Endothelial cell (in vitro differentiated cells): ENCODE measurements at regions not wholly inside any gene's neighbourhood (a gene's known extent, or its start where the extent isn't known, plus 50 kb on each side); places are given as distances from the start of the nearest gene placed in this dataset.

ENCODE experiments used
- DNase-seq: peaks from one replicate; pipeline ENCODE4 v3.0.0; 2021; ENCODE audit warnings: low spot score
- H3K27ac Mint-ChIP-seq: one replicate; pipeline ENCODE4 v1.8.0; 2021; ENCODE audit warnings: mixed read lengths, inconsistent platforms; ENCODE audit not compliant: unreplicated experiment
- H3K27me3 Mint-ChIP-seq: one replicate; pipeline ENCODE4 v1.8.0; 2021; ENCODE audit warnings: mild to moderate bottlenecking, moderate library complexity, mixed read lengths, inconsistent platforms; ENCODE audit not compliant: unreplicated experiment
- H3K36me3 Mint-ChIP-seq: one replicate; pipeline ENCODE4 v1.8.0; 2021; ENCODE audit warnings: mild to moderate bottlenecking, low read depth, mixed read lengths, inconsistent platforms; ENCODE audit not compliant: unreplicated experiment
- H3K4me1 Mint-ChIP-seq: one replicate; pipeline ENCODE4 v1.8.0; 2021; ENCODE audit warnings: mild to moderate bottlenecking, mixed read lengths, inconsistent platforms; ENCODE audit not compliant: unreplicated experiment
- H3K4me3 Mint-ChIP-seq: one replicate; pipeline ENCODE4 v1.8.0; 2021; ENCODE audit warnings: mild to moderate bottlenecking, mixed read lengths, inconsistent platforms; ENCODE audit not compliant: unreplicated experiment
- H3K9me3 Mint-ChIP-seq: one replicate; pipeline ENCODE4 v1.8.0; 2021; ENCODE audit warnings: mixed read lengths, inconsistent platforms; ENCODE audit not compliant: unreplicated experiment
- TF ChIP-seq, protein P1 (sequence below): fragments of 200-600 bp; sonication (generic); IDR thresholded peaks from one replicate; pipeline ENCODE4 v1.5.0; 2021; ENCODE audit warnings: antibody characterized with exemption; ENCODE audit not compliant: unreplicated experiment

DNA sequence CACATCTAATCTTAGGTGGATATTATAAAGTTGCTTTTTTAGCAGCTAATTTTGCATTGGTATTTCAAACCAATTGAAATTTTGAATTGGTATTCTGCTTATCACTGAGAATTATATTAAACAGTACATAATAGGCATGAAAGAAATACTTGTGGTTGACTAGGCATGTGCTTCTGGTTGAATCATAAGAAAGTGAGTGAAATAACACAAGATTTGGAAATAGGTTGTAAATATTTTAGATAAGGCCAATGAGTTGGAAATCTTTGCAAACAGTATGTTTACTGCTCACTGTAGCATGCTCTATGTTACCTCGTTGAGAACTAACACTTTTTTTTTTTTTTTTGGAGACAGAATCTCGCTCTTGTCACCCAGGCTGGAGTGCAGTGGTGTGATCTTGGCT lies 66.8 kb upstream of the RFC3 start:
- Mint-ChIP-seq H3K36me3 (no peaks in the 10 kb centered on the region), H3K27ac (no peak overlapping the region), H3K9me3 (no peaks in the 10 kb centered on the region), H3K4me1 (no peaks in the 10 kb centered on the region), H3K27me3 (peaks cover 1% of the 10 kb centered on the region), H3K4me3 (no peak overlapping the region)
- TF ChIP-seq, protein P1, sequence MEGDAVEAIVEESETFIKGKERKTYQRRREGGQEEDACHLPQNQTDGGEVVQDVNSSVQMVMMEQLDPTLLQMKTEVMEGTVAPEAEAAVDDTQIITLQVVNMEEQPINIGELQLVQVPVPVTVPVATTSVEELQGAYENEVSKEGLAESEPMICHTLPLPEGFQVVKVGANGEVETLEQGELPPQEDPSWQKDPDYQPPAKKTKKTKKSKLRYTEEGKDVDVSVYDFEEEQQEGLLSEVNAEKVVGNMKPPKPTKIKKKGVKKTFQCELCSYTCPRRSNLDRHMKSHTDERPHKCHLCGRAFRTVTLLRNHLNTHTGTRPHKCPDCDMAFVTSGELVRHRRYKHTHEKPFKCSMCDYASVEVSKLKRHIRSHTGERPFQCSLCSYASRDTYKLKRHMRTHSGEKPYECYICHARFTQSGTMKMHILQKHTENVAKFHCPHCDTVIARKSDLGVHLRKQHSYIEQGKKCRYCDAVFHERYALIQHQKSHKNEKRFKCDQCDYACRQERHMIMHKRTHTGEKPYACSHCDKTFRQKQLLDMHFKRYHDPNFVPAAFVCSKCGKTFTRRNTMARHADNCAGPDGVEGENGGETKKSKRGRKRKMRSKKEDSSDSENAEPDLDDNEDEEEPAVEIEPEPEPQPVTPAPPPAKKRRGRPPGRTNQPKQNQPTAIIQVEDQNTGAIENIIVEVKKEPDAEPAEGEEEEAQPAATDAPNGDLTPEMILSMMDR, result no peak
- no peak for DNase-seq

DNA sequence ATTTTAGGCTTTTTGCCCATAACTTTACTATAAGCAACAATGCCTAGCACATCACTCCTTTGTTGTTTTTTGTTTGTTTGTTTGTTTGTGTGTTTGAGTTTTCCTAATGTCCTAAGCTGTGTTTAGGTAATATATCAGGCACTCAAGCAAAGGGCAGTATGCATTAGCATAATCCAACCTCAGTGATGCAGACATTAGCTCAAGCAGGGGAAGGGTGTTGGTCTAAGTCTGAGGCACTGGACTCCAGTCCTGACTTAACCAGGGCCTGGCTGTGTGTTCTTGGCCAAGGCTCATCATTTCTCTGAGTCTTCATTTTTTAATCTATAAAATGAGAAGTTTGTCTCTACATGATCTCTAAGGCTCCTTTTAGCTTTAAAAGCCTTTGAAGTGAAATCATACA lies 65.9 kb upstream of the RFC3 start:
- TF ChIP-seq, protein P1, result no peak

GRCh38 chr13:33752597-33752996 lies 65.4 kb upstream of the RFC3 start:
- TF ChIP-seq, protein P1, result no peak
- H3K36me3 Mint-ChIP-seq, result no peaks in the 10 kb centered on the region
- H3K4me3 Mint-ChIP-seq, result no peak overlapping the region
- no peaks in the 10 kb centered on the region for H3K4me1 Mint-ChIP-seq
- H3K27me3 Mint-ChIP-seq, result peaks cover 1% of the 10 kb centered on the region
- no peaks in the 10 kb centered on the region for H3K9me3 Mint-ChIP-seq
- no peak for DNase-seq
- H3K27ac Mint-ChIP-seq, result no peak overlapping the region

More for the DNA sequence above, 65.9 kb upstream of the RFC3 start:
- no peak for DNase-seq
- Mint-ChIP-seq H3K27ac (no peak overlapping the region), H3K36me3 (no peaks in the 10 kb centered on the region), H3K4me1 (no peaks in the 10 kb centered on the region), H3K9me3 (no peaks in the 10 kb centered on the region), H3K27me3 (peaks cover 1% of the 10 kb centered on the region), H3K4me3 (no peak overlapping the region)

DNA sequence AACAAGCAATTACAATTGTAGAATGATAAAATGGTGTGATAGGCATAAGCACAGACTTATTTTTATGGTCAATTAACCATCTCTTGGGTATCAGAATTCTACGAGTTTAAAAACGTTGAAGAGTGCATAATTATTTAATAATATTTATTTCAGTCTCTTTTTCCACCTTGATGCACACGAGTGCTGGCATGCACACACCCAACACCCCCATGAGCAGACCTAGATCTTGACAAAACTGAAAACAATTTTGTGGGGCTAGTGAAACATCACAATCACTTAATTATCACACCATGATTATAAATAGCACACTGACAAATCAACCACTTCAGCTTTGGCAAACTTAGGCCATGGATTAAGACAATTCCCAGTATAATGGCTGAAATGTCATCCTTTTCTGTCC lies 61.0 kb upstream of the RFC3 start:
- TF ChIP-seq, protein P1, result no peak
- Mint-ChIP-seq H3K36me3 (no peaks in the 10 kb centered on the region), H3K27me3 (no peaks in the 10 kb centered on the region), H3K27ac (no peak overlapping the region), H3K4me1 (no peaks in the 10 kb centered on the region), H3K4me3 (no peak overlapping the region), H3K9me3 (no peaks in the 10 kb centered on the region)
- DNase-seq, result no peak

DNA sequence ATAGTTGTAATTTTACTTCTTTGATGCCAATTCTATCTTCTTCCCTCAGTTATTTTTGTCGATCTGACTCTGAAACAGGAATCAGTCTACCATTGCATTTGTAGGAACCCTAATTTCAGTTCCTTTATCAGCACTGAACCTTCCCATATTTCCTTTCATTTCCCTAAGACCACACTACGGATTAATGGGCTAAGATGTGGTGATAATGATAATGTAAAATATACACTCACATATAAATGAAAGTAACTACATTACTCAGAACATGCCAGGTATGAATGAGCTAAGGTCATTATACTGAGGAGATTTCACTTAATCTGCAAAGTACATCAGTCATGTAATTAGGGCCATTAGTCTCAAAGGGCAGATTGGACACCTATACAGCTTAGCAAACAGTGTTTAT lies 60.2 kb upstream of the RFC3 start:
- Mint-ChIP-seq H3K27me3 (no peaks in the 10 kb centered on the region), H3K4me3 (no peak overlapping the region), H3K27ac (no peak overlapping the region), H3K36me3 (no peaks in the 10 kb centered on the region), H3K9me3 (no peaks in the 10 kb centered on the region), H3K4me1 (no peaks in the 10 kb centered on the region)
- TF ChIP-seq, protein P1, result no peak
- no peak for DNase-seq
